ENCODE measurements at regions not wholly inside any gene's neighbourhood (a gene's known extent, or its start where the extent isn't known, plus 50 kb on each side); places are given as distances from the start of the nearest gene placed in this dataset.

- no peak for TF ChIP-seq POLR2A (IDR thresholded peaks at IDR 0.05; ENCODE audit: low read depth, low read length)
- TF ChIP-seq POLR2AphosphoS5 (IDR thresholded peaks at IDR 0.05; ENCODE audit: low read depth, low read length) = no peak
- no peak for TF ChIP-seq TAF1 (IDR thresholded peaks at IDR 0.05; ENCODE audit: low read depth, low read length)
- TF ChIP-seq PAX5 (IDR thresholded peaks at IDR 0.05; ENCODE audit: insufficient read depth, low read length, severe bottlenecking) = no peak
- no peak for TF ChIP-seq SPI1 (IDR thresholded peaks at IDR 0.05; ENCODE audit: low read depth, low read length)
These were observed 232.4 kb upstream of the FZD8 start for GRCh38 chr10:35874311-35875015.

All from GM12891 (cell line).